ENCODE measurements at regions not wholly inside any gene's neighbourhood (a gene's known extent, or its start where the extent isn't known, plus 50 kb on each side); places are given as distances from the start of the nearest gene placed in this dataset.

GRCh38 chr1:209389258-209389657 is 194.3 kb upstream of the CAMK1G start:
- no peaks in the 10 kb centered on the region for H3K4me1 ChIP-seq
- no peak for TF ChIP-seq CTCF (IDR thresholded peaks at IDR 0.05)

GRCh38 chr1:209389975-209390374 is 193.5 kb upstream of the CAMK1G start:
- ATAC-seq (no peak), DNase-seq (no peak)
- no peaks in the 10 kb centered on the region for H3K4me1 ChIP-seq
- intact Hi-C loops (cut with DNase I), result no loop called here
- H3K27ac ChIP-seq, result no peak overlapping the region
- no peaks in the 10 kb centered on the region for H3K9me3 ChIP-seq
- peaks cover 2% of the 10 kb centered on the region for H3K27me3 ChIP-seq (ENCODE audit: low read depth)
- no peak overlapping the region for H3K4me3 ChIP-seq
- TF ChIP-seq CTCF (IDR thresholded peaks at IDR 0.05), result no peak
- H3K36me3 ChIP-seq, result no peaks in the 10 kb centered on the region

More at GRCh38 chr1:209389258-209389657, 194.3 kb upstream of the CAMK1G start:
- Histone ChIP-seq H3K4me3 (no peak overlapping the region), H3K36me3 (no peaks in the 10 kb centered on the region), H3K27ac (no peak overlapping the region), H3K9me3 (no peaks in the 10 kb centered on the region), H3K27me3 (ENCODE audit: low read depth) (no peaks in the 10 kb centered on the region)
- DNase-seq (no peak), ATAC-seq (no peak)
- intact Hi-C loops (cut with DNase I), result no loop called here

- H3K36me3 ChIP-seq, result no peaks in the 10 kb centered on the region
- H3K27me3 ChIP-seq (ENCODE audit: low read depth), result peaks cover 5% of the 10 kb centered on the region
- no peaks in the 10 kb centered on the region for H3K4me1 ChIP-seq
- ATAC-seq (no peak), DNase-seq (no peak)
- no peak for TF ChIP-seq CTCF (IDR thresholded peaks at IDR 0.05)
- no peak overlapping the region for H3K27ac ChIP-seq
- H3K9me3 ChIP-seq, result no peaks in the 10 kb centered on the region
- H3K4me3 ChIP-seq, result no peak overlapping the region
- intact Hi-C loops (cut with DNase I), result no loop called here
These were observed 192.8 kb upstream of the CAMK1G start for GRCh38 chr1:209390764-209391163.

GRCh38 chr1:209391792-209392191 is 191.7 kb upstream of the CAMK1G start:
- Histone ChIP-seq H3K4me1 (no peaks in the 10 kb centered on the region), H3K27me3 (ENCODE audit: low read depth) (peaks cover 5% of the 10 kb centered on the region), H3K4me3 (no peak overlapping the region), H3K36me3 (no peaks in the 10 kb centered on the region), H3K27ac (no peak overlapping the region), H3K9me3 (no peaks in the 10 kb centered on the region)
- intact Hi-C loops (cut with DNase I), result no loop called here
- DNase-seq (no peak), ATAC-seq (no peak)
- no peak for TF ChIP-seq CTCF (IDR thresholded peaks at IDR 0.05)

DNA sequence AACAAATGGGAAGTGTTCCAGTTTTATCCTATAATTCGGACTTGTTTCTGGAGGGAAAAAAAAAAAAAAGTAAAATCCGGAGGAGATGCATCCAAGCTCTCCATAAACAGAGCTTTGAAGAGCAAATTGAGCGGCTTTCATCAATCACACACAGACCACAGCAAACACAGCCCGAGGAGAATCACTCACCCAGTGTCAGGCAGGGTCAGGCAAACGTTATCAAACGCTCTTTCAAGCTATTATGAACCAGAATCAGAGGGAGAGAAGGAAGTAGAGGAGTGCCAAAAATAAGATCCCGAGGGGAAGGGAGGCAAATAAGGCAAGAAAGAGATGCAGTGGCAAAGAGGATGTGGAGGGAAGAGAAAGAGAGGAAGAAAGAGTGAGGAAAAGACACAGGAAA is 188.3 kb upstream of the CAMK1G start:
- Histone ChIP-seq H3K27me3 (ENCODE audit: low read depth) (peaks cover 5% of the 10 kb centered on the region), H3K9me3 (no peaks in the 10 kb centered on the region), H3K27ac (no peak overlapping the region), H3K4me1 (peaks cover 3% of the 10 kb centered on the region), H3K36me3 (no peaks in the 10 kb centered on the region), H3K4me3 (no peak overlapping the region)
- no peak for ATAC-seq
- TF ChIP-seq CTCF (IDR thresholded peaks at IDR 0.05), result no peak
- intact Hi-C loops (cut with DNase I), result no loop called here
- no peak for DNase-seq

GRCh38 chr1:209397371-209397770 is 186.1 kb upstream of the CAMK1G start:
- Histone ChIP-seq H3K9me3 (no peaks in the 10 kb centered on the region), H3K4me1 (peaks cover 3% of the 10 kb centered on the region), H3K4me3 (no peak overlapping the region), H3K27ac (no peak overlapping the region), H3K36me3 (no peaks in the 10 kb centered on the region), H3K27me3 (ENCODE audit: low read depth) (peaks cover 5% of the 10 kb centered on the region)
- ATAC-seq (no peak), DNase-seq (no peak)
- intact Hi-C loops (cut with DNase I), result no loop called here
- TF ChIP-seq CTCF (IDR thresholded peaks at IDR 0.05), result no peak

All from lower lobe of right lung (tissue), 2 donors.